SK-N-SH treated with all-trans-retinoic acid at 6 μM for 48 hours (cell line): ENCODE measurements at regions not wholly inside any gene's neighbourhood (a gene's known extent, or its start where the extent isn't known, plus 50 kb on each side); places are given as distances from the start of the nearest gene placed in this dataset.

ENCODE experiments used
- ARNTL ChIP-seq: fragments of 450-650 bp; formaldehyde crosslinking; IDR thresholded peaks from 2 replicates; pipeline ENCODE4 v1.5.0; 2020; ENCODE audit warnings: low read depth, mild to moderate bottlenecking, moderate library complexity, borderline replicate concordance
- RARB ChIP-seq: fragments of 250-450 bp; sonication (Bioruptor Pico); IDR thresholded peaks from 2 replicates; pipeline ENCODE4 v1.8.0; 2021; ENCODE audit warnings: mild to moderate bottlenecking, moderate library complexity
- SNAI2 ChIP-seq: fragments of 250-450 bp; sonication (Bioruptor Pico); IDR thresholded peaks from 2 replicates; pipeline ENCODE4 v1.5.0; 2020; ENCODE audit warnings: mild to moderate bottlenecking, moderate library complexity
- TF ChIP-seq, protein P1 (sequence below): fragments of 250-450 bp; sonication (Bioruptor Pico); IDR thresholded peaks from 2 replicates; pipeline ENCODE4 v1.8.0; 2020; ENCODE audit warnings: mild to moderate bottlenecking, moderate library complexity, borderline replicate concordance

DNA sequence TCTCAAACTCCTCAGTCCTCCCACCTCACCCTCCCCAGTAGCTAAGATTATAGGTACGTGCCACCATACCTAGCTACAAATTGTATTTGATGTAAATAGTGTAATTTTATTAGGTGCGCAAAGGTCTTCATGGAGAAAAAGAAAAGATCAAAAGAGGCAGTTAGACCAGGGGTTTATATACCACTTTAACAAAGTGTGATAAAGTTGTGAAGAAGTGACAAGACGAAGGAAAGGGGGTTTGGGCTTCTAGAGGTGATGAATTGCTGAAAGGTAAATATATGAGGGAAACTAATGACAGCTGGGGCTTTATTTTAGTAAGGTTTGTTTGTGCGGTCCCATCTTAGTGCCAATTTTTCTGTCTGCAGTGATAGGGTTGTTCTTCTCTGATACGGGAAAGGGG, 105.3 kb downstream of the CD24 start:
- TF ChIP-seq RARB (no peak), ARNTL (CRISPR knock-in tag) (no peak), SNAI2 (CRISPR knock-in tag) (no peak)
- TF ChIP-seq, protein P1, sequence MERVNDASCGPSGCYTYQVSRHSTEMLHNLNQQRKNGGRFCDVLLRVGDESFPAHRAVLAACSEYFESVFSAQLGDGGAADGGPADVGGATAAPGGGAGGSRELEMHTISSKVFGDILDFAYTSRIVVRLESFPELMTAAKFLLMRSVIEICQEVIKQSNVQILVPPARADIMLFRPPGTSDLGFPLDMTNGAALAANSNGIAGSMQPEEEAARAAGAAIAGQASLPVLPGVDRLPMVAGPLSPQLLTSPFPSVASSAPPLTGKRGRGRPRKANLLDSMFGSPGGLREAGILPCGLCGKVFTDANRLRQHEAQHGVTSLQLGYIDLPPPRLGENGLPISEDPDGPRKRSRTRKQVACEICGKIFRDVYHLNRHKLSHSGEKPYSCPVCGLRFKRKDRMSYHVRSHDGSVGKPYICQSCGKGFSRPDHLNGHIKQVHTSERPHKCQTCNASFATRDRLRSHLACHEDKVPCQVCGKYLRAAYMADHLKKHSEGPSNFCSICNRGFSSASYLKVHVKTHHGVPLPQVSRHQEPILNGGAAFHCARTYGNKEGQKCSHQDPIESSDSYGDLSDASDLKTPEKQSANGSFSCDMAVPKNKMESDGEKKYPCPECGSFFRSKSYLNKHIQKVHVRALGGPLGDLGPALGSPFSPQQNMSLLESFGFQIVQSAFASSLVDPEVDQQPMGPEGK (CRISPR knock-in tag), result no peak
